ENCODE measurements at regions not wholly inside any gene's neighbourhood (a gene's known extent, or its start where the extent isn't known, plus 50 kb on each side); places are given as distances from the start of the nearest gene placed in this dataset.

DNA sequence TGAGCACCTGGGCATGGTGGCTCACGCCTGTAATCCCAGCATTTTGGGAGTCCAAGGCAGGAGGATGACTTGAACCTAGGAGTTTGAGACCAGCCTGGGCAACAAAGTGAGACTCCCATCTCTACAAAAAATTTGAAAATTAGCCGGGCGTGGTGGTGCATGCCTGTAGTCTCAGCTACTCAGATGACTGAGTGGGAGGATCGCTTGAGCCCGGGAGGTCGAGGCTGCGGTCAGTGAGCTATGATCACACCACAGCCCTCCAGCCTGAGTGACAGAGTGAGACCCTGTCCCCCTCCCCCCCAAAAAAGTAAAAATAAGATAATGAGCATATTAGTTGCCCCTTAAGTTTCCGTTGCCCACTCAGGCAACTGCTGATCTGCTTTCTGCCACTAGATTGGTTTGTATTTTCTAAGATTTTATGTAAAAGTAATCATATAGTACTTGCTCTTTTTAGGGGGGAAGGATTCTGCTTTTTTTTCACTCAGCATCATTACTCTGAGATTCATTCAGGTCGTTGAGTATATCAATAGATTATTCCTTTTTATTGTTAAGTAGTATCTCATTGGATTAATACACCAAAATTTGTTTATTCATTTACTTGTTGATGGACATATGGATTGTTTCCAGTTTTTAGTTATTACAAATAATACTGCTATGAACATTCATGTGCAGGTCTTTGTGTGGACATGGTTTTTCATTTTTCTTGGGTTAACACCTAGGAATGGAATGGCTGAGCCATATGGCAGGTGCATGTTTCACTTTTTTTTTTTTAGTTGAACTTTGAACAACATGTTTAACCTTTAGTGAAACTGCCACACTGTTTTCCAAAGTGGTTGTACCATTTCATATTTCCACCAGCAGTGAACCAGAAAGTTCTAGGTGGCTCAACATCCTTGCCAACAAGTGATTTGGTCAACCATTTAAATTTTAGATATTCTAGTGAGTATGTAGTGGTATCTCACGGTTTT lies 75.0 kb upstream of the SPRED2 start:
- TF ChIP-seq BHLHE40 (IDR thresholded peaks at IDR 0.05; ENCODE audit: low read depth, low read length) (no peak), MAZ (IDR thresholded peaks at IDR 0.05; ENCODE audit: borderline replicate concordance, low read depth, low read length) (no peak), RFX5 (IDR thresholded peaks at IDR 0.05; ENCODE audit: low read depth, low read length) (no peak), MAFK (IDR thresholded peaks at IDR 0.05; ENCODE audit: low read depth, low read length) (no peak), POLR2A (IDR thresholded peaks at IDR 0.05; ENCODE audit: low read depth, low read length) (no peak), RAD21 (IDR thresholded peaks at IDR 0.05; ENCODE audit: low read length) (no peak), CEBPB (IDR thresholded peaks at IDR 0.05; ENCODE audit: low read depth, low read length) (no peak), NFE2L2 (IDR thresholded peaks at IDR 0.05; ENCODE audit: low read depth, low read length) (no peak)
- TF ChIP-seq, protein P1, sequence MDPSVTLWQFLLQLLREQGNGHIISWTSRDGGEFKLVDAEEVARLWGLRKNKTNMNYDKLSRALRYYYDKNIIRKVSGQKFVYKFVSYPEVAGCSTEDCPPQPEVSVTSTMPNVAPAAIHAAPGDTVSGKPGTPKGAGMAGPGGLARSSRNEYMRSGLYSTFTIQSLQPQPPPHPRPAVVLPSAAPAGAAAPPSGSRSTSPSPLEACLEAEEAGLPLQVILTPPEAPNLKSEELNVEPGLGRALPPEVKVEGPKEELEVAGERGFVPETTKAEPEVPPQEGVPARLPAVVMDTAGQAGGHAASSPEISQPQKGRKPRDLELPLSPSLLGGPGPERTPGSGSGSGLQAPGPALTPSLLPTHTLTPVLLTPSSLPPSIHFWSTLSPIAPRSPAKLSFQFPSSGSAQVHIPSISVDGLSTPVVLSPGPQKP (IDR thresholded peaks at IDR 0.05; ENCODE audit: borderline replicate concordance, low read depth, low read length), result no peak
- Histone ChIP-seq H3K4me3 (ENCODE audit: insufficient read depth, low read depth, low read length) (no peak overlapping the region), H3K23ac (ENCODE audit: low read depth, low read length) (no peak overlapping the region), H2BK20ac (ENCODE audit: low read depth, low read length) (no peak overlapping the region), H3K27ac (ENCODE audit: insufficient read depth, low read length) (no peak overlapping the region), H3K79me1 (ENCODE audit: low read depth in 1 of 2, low read length in 2 of 2) (no peaks in the 10 kb centered on the region), H4K8ac (ENCODE audit: low read depth in 2 of 2, low read length in 2 of 2) (no peak overlapping the region), H3K4ac (ENCODE audit: low read depth, low read length) (no peak overlapping the region), H3K9ac (ENCODE audit: low read depth, low read length) (no peak overlapping the region), H3K4me2 (ENCODE audit: low read depth, low read length) (no peak overlapping the region), H2BK120ac (ENCODE audit: low read depth, low read length) (no peak overlapping the region), H3K56ac (ENCODE audit: extremely low read depth, insufficient read depth, low read length) (no peak overlapping the region), H3K9me1 (ENCODE audit: insufficient read depth, low read length) (no peaks in the 10 kb centered on the region), H3K4me1 (ENCODE audit: control insufficient read depth, insufficient read depth, low read length) (no peaks in the 10 kb centered on the region), H3K9me3 (ENCODE audit: control insufficient read depth, insufficient read depth, low read length) (no peaks in the 10 kb centered on the region), H2BK15ac (ENCODE audit: low read depth, low read length) (no peak overlapping the region), H4K5ac (ENCODE audit: low read depth, low read length) (no peak overlapping the region), H2BK5ac (ENCODE audit: low read depth, low read length, poor library complexity, severe bottlenecking) (no peak overlapping the region), H2AK9ac (replicated peaks; ENCODE audit: low read depth, low read length, poor library complexity) (no peak overlapping the region), H3K36me3 (ENCODE audit: control insufficient read depth, insufficient read depth, low read length) (no peaks in the 10 kb centered on the region), H4K91ac (ENCODE audit: insufficient read depth, low read depth, low read length) (no peak overlapping the region), H2AFZ (replicated peaks; ENCODE audit: low read length, poor library complexity) (no peak overlapping the region), H4K20me1 (ENCODE audit: insufficient read depth, low read length) (no peaks in the 10 kb centered on the region), H3K14ac (replicated peaks; ENCODE audit: low read depth, low read length) (no peak overlapping the region), H2AK5ac (ENCODE audit: low read depth, low read length) (no peak overlapping the region), H3K27me3 (ENCODE audit: control insufficient read depth, insufficient read depth, low read length) (peaks cover 25% of the 10 kb centered on the region), H3K18ac (ENCODE audit: low read depth, low read length) (no peak overlapping the region)
- BruUV-seq (replicated peaks), result no TSS peak
- in situ Hi-C loops (cut with MboI; ENCODE audit: low sequenced_read_pairs) (no loop called here), dilution Hi-C loops (cut with HindIII; ENCODE audit: low sequenced_read_pairs, unreplicated experiment) (no loop called here), intact Hi-C loops (cut with micrococcal nuclease) (no loop called here)
- POLR2A ChIA-PET (ENCODE audit: unreplicated experiment), result no interaction called here
- DNase-seq, result no peak
- no peak for ATAC-seq (ENCODE audit: low read depth)
- CTCF ChIA-PET, result no interaction called here
- WGBS, 2 experiments (ENCODE audit: extremely low coverage in 2 of 2, insufficient read length in 1 of 2), result 89% methylated on average over 1 of the region's 10 CpGs; no CpG with 5 or more reads in 1 of the 2 experiments

Data from IMR-90 (cell line).